HEK293 (cell line): ENCODE measurements at regions not wholly inside any gene's neighbourhood (a gene's known extent, or its start where the extent isn't known, plus 50 kb on each side); places are given as distances from the start of the nearest gene placed in this dataset.

Source experiments
- GFI1B ChIP-seq: fragments of 450-650 bp; formaldehyde crosslinking; IDR thresholded peaks from 2 replicates; pipeline ENCODE4 v1.5.1; 2016; ENCODE audit warnings: missing biosample characterization, missing genetic modification characterization
- YY1 ChIP-seq: fragments of 450-650 bp; formaldehyde crosslinking; IDR thresholded peaks from 2 replicates; pipeline ENCODE4 v1.5.1; 2018; ENCODE audit warnings: missing biosample characterization, missing genetic modification characterization
- ZNF146 ChIP-seq: fragments of 450-650 bp; formaldehyde crosslinking; IDR thresholded peaks from 2 replicates; pipeline ENCODE4 v1.5.1; 2016; ENCODE audit warnings: missing biosample characterization, missing genetic modification characterization
- ZNF274 ChIP-seq, 2 experiments: fragments of 200-500 bp in 1 of 2; fragments of 450-650 bp in 1 of 2; sonication (Bioruptor generic) in 1 of 2; formaldehyde crosslinking in 1 of 2; IDR thresholded peaks; 2 replicates each; pipeline versions ENCODE4 v1.5.1 to v1.6.1; 2014 to 2016; ENCODE audit warnings: borderline replicate concordance in 1 of 2, inconsistent platforms in 1 of 2, low read length in 1 of 2, missing biosample characterization in 1 of 2, missing genetic modification characterization in 1 of 2
- ZNF394 ChIP-seq: fragments of 450-650 bp; formaldehyde crosslinking; IDR thresholded peaks from 2 replicates; pipeline ENCODE4 v1.5.1; 2016; ENCODE audit warnings: missing biosample characterization, missing genetic modification characterization, mild to moderate bottlenecking, moderate library complexity, borderline replicate concordance
- ZNF555 ChIP-seq: fragments of 450-650 bp; formaldehyde crosslinking; conservative IDR thresholded peaks from 2 replicates; pipeline ENCODE4 v1.5.1; 2017; ENCODE audit warnings: missing biosample characterization, mild to moderate bottlenecking, missing genetic modification characterization, inconsistent platforms
- ZNF670 ChIP-seq: fragments of 450-650 bp; formaldehyde crosslinking; IDR thresholded peaks from 2 replicates; pipeline ENCODE4 v1.5.1; 2016; ENCODE audit warnings: missing biosample characterization, missing genetic modification characterization, low read depth
- ZNF707 ChIP-seq: fragments of 450-650 bp; formaldehyde crosslinking; IDR thresholded peaks from 2 replicates; pipeline ENCODE4 v1.5.1; 2016; ENCODE audit warnings: missing biosample characterization, missing genetic modification characterization
- TF ChIP-seq, protein P1 (sequence below): fragments of 450-650 bp; formaldehyde crosslinking; IDR thresholded peaks from 2 replicates; pipeline ENCODE4 v1.5.1; 2016; ENCODE audit warnings: missing biosample characterization, missing genetic modification characterization
- TF ChIP-seq, protein P2 (sequence below): fragments of 450-650 bp; formaldehyde crosslinking; IDR thresholded peaks from 2 replicates; pipeline ENCODE4 v1.5.1; 2016; ENCODE audit warnings: missing biosample characterization, missing genetic modification characterization
- TF ChIP-seq, protein P3 (sequence below): fragments of 450-650 bp; formaldehyde crosslinking; IDR thresholded peaks from 2 replicates; pipeline ENCODE4 v1.5.1; 2016; ENCODE audit warnings: missing biosample characterization, missing genetic modification characterization

DNA sequence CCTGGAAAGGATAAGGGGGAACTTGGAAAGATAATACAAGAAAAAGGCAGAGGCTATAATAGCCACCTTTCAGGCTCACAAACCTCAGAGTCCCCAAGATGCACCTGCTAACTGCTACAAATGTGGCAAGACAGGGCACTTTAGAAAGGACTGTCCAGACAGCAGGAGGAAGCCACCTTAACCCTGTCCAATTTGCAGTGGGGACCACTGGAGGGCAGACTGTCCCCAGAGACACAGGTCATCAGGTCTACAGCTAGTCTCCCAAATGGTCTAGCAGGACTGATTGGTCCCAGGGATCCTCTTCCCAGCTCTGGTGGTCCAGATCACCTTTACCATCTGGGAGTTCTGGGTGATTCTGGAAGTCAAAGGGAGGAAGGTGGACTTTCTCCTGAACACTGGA lies 882.5 kb upstream of the GBE1 start:
- TF ChIP-seq YY1 (tag by site-specific recombination) (no peak), ZNF394 (tag by site-specific recombination) (no peak), ZNF670 (tag by site-specific recombination) (no peak), GFI1B (tag by site-specific recombination) (no peak), ZNF146 (tag by site-specific recombination) (no peak), ZNF555 (no peak), ZNF274 (IDR thresholded peaks at IDR 0.05; ENCODE audit: low read length) (no peak), ZNF274 (tag by site-specific recombination; IDR thresholded peaks at IDR 0.05; ENCODE audit: borderline replicate concordance) (no peak), ZNF707 (tag by site-specific recombination) (no peak)
- TF ChIP-seq, protein P1, sequence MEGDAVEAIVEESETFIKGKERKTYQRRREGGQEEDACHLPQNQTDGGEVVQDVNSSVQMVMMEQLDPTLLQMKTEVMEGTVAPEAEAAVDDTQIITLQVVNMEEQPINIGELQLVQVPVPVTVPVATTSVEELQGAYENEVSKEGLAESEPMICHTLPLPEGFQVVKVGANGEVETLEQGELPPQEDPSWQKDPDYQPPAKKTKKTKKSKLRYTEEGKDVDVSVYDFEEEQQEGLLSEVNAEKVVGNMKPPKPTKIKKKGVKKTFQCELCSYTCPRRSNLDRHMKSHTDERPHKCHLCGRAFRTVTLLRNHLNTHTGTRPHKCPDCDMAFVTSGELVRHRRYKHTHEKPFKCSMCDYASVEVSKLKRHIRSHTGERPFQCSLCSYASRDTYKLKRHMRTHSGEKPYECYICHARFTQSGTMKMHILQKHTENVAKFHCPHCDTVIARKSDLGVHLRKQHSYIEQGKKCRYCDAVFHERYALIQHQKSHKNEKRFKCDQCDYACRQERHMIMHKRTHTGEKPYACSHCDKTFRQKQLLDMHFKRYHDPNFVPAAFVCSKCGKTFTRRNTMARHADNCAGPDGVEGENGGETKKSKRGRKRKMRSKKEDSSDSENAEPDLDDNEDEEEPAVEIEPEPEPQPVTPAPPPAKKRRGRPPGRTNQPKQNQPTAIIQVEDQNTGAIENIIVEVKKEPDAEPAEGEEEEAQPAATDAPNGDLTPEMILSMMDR: no peak
- TF ChIP-seq, protein P2, sequence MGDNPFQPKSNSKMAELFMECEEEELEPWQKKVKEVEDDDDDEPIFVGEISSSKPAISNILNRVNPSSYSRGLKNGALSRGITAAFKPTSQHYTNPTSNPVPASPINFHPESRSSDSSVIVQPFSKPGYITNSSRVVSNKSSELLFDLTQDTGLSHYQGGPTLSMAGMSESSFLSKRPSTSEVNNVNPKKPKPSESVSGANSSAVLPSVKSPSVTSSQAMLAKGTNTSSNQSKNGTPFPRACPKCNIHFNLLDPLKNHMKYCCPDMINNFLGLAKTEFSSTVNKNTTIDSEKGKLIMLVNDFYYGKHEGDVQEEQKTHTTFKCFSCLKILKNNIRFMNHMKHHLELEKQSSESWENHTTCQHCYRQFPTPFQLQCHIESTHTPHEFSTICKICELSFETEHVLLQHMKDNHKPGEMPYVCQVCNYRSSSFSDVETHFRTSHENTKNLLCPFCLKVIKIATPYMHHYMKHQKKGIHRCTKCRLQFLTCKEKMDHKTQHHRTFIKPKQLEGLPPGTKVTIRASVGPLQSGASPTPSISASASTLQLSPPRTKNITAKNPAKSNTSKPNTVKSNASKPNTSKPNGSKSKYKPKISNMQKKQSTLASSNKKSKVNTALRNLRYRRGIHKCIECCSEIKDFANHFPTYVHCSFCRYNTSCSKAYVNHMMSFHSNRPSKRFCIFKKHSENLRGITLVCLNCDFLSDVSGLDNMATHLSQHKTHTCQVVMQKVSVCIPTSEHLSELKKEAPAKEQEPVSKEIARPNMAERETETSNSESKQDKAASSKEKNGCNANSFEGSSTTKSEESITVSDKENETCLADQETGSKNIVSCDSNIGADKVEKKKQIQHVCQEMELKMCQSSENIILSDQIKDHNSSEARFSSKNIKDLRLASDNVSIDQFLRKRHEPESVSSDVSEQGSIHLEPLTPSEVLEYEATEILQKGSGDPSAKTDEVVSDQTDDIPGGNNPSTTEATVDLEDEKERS (tag by site-specific recombination): no peak
- TF ChIP-seq, protein P3, sequence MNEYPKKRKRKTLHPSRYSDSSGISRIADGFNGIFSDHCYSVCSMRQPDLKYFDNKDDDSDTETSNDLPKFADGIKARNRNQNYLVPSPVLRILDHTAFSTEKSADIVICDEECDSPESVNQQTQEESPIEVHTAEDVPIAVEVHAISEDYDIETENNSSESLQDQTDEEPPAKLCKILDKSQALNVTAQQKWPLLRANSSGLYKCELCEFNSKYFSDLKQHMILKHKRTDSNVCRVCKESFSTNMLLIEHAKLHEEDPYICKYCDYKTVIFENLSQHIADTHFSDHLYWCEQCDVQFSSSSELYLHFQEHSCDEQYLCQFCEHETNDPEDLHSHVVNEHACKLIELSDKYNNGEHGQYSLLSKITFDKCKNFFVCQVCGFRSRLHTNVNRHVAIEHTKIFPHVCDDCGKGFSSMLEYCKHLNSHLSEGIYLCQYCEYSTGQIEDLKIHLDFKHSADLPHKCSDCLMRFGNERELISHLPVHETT (tag by site-specific recombination): no peak
